H9 (cell line): ENCODE measurements at regions not wholly inside any gene's neighbourhood (a gene's known extent, or its start where the extent isn't known, plus 50 kb on each side); places are given as distances from the start of the nearest gene placed in this dataset.

Experiments used
- DNase-seq: peaks from one replicate; pipeline ENCODE4 v3.0.0-alpha.2; 2017
- H2AFZ ChIP-seq: one replicate; pipeline ENCODE4 v1.6.1; 2013; ENCODE audit warnings: mild to moderate bottlenecking, low read length, control low read depth, moderate library complexity
- H2AK5ac ChIP-seq: 2 replicates; pipeline ENCODE4 v1.6.1; 2013; ENCODE audit warnings: low read length, control low read depth, mixed read lengths; ENCODE audit not compliant: insufficient read length
- H2BK120ac ChIP-seq: one replicate; pipeline ENCODE4 v1.6.1; 2013; ENCODE audit warnings: low read depth, mild to moderate bottlenecking, low read length, control low read depth, inconsistent platforms; ENCODE audit not compliant: poor library complexity, severe bottlenecking
- H2BK12ac ChIP-seq: 2 replicates; pipeline ENCODE4 v1.6.1; 2013; ENCODE audit warnings: low read length, control low read depth, mixed read lengths, low read depth; ENCODE audit not compliant: insufficient read length
- H2BK15ac ChIP-seq: 2 replicates; pipeline ENCODE4 v1.6.1; 2013; ENCODE audit warnings: low read depth, low read length, control low read depth
- H2BK20ac ChIP-seq: one replicate; pipeline ENCODE4 v1.6.1; 2013; ENCODE audit warnings: low read depth, mild to moderate bottlenecking, low read length, control low read depth, inconsistent platforms; ENCODE audit not compliant: poor library complexity, severe bottlenecking
- H2BK5ac ChIP-seq: 2 replicates; pipeline ENCODE4 v1.6.1; 2013; ENCODE audit warnings: low read length, control low read depth, mixed read lengths; ENCODE audit not compliant: insufficient read length
- H3K14ac ChIP-seq: 2 replicates; pipeline ENCODE4 v1.6.1; 2013; ENCODE audit warnings: low read length, control low read depth; ENCODE audit not compliant: insufficient read depth
- H3K18ac ChIP-seq: 2 replicates; pipeline ENCODE4 v1.6.1; 2013; ENCODE audit warnings: low read depth, mild to moderate bottlenecking, mixed read lengths, low read length, control low read depth; ENCODE audit not compliant: insufficient read length
- H3K23ac ChIP-seq: 2 replicates; pipeline ENCODE4 v1.6.1; 2013; ENCODE audit warnings: low read length, control low read depth, mixed read lengths, low read depth; ENCODE audit not compliant: insufficient read length
- H3K23me2 ChIP-seq: 2 replicates; pipeline ENCODE4 v1.6.1; 2013; ENCODE audit warnings: low read depth, mild to moderate bottlenecking, mixed read lengths, low read length, control low read depth; ENCODE audit not compliant: insufficient read length, poor library complexity, severe bottlenecking
- H3K27ac ChIP-seq: 2 replicates; pipeline ENCODE4 v1.5.1; 2013; ENCODE audit warnings: low read length, control low read depth, mixed read lengths, low read depth; ENCODE audit not compliant: insufficient read length
- H3K27me3 ChIP-seq: 2 replicates; pipeline ENCODE4 v1.6.1; 2013; ENCODE audit warnings: low read length, control low read depth, inconsistent platforms; ENCODE audit not compliant: insufficient read depth
- H3K4ac ChIP-seq: 2 replicates; pipeline ENCODE4 v1.6.1; 2013; ENCODE audit warnings: low read depth, mild to moderate bottlenecking, control low read depth, inconsistent platforms, low read length, moderate library complexity
- H3K4me1 ChIP-seq: 2 replicates; pipeline ENCODE4 v1.6.1; 2013; ENCODE audit warnings: low read length, control low read depth, inconsistent platforms; ENCODE audit not compliant: insufficient read depth
- H3K4me2 ChIP-seq: 2 replicates; pipeline ENCODE4 v1.6.1; 2013; ENCODE audit warnings: low read length, control low read depth, mixed read lengths; ENCODE audit not compliant: insufficient read length, insufficient read depth
- H3K56ac ChIP-seq: 2 replicates; pipeline ENCODE4 v1.6.1; 2013; ENCODE audit warnings: low read depth, mild to moderate bottlenecking, mixed read lengths, low read length, control low read depth; ENCODE audit not compliant: insufficient read length
- H3K79me1 ChIP-seq: 2 replicates; pipeline ENCODE4 v1.6.1; 2013; ENCODE audit warnings: low read depth, mild to moderate bottlenecking, moderate library complexity, low read length, control low read depth, inconsistent platforms; ENCODE audit not compliant: insufficient read depth, poor library complexity, severe bottlenecking
- H3K79me2 ChIP-seq: 2 replicates; pipeline ENCODE4 v1.6.1; 2013; ENCODE audit warnings: low read length, control low read depth, inconsistent platforms; ENCODE audit not compliant: insufficient read depth
- H3K9ac ChIP-seq: 2 replicates; pipeline ENCODE4 v1.6.1; 2013; ENCODE audit warnings: low read length, control low read depth, mixed read lengths; ENCODE audit not compliant: insufficient read length; ENCODE audit errors: extremely low read depth
- H3K9me3 ChIP-seq: one replicate; pipeline ENCODE4 v1.6.1; 2013; ENCODE audit warnings: low read depth, low read length, inconsistent platforms; ENCODE audit not compliant: control insufficient read depth
- H3T11ph ChIP-seq: one replicate; pipeline ENCODE4 v1.6.1; 2013; ENCODE audit warnings: mild to moderate bottlenecking, low read length, control low read depth, inconsistent platforms
- H4K20me1 ChIP-seq: one replicate; pipeline ENCODE4 v1.6.1; 2013; ENCODE audit not compliant: control insufficient read depth, insufficient read length, insufficient read depth
- H4K5ac ChIP-seq: 2 replicates; pipeline ENCODE4 v1.6.1; 2013; ENCODE audit warnings: low read depth, mild to moderate bottlenecking, mixed read lengths, low read length, control low read depth; ENCODE audit not compliant: insufficient read length
- H4K8ac ChIP-seq: replicated peaks from 2 replicates; pipeline ENCODE4 v1.6.1; 2013; ENCODE audit warnings: low read length, control low read depth, mixed read lengths, low read depth; ENCODE audit not compliant: insufficient read length
- H4K91ac ChIP-seq: 2 replicates; pipeline ENCODE4 v1.6.1; 2013; ENCODE audit warnings: low read depth, mild to moderate bottlenecking, moderate library complexity, mixed read lengths, low read length, control low read depth; ENCODE audit not compliant: insufficient read length
- H3K27ac Mint-ChIP-seq, 3 experiments: 2 replicates in 2 of 3; 3 replicates in 1 of 3; pipeline ENCODE4 v1.8.0; 2020 to 2021; ENCODE audit warnings: mixed read lengths in 3 of 3, mild to moderate bottlenecking in 1 of 3, moderate library complexity in 1 of 3
- H3K27me3 Mint-ChIP-seq: 2 replicates; pipeline ENCODE4 v1.8.0; 2021; ENCODE audit warnings: low read depth, mild to moderate bottlenecking, moderate library complexity, mixed read lengths
- H3K36me3 Mint-ChIP-seq, 3 experiments: 2 replicates in 2 of 3; 3 replicates in 1 of 3; pipeline ENCODE4 v1.8.0; 2020 to 2021; ENCODE audit warnings: low read depth in 3 of 3, mixed read lengths in 3 of 3; ENCODE audit not compliant: insufficient read depth in 1 of 3
- H3K4me1 Mint-ChIP-seq, 2 experiments: 2 replicates each; pipeline ENCODE4 v1.8.0; 2020; ENCODE audit warnings: mixed read lengths in 2 of 2
- H3K4me3 Mint-ChIP-seq, 2 experiments: 2 replicates in 1 of 2; 3 replicates in 1 of 2; pipeline ENCODE4 v1.8.0; 2020 to 2021; ENCODE audit warnings: mild to moderate bottlenecking in 2 of 2, mixed read lengths in 2 of 2, moderate library complexity in 1 of 2
- H3K9me3 Mint-ChIP-seq, 2 experiments: 2 replicates in 1 of 2; 3 replicates in 1 of 2; pipeline ENCODE4 v1.8.0; 2020; ENCODE audit warnings: mild to moderate bottlenecking in 2 of 2, mixed read lengths in 2 of 2, moderate library complexity in 1 of 2
- WGBS: extraction: QIAGEN DNeasy Blood & Tissue Kit; methylation state at CpG from one replicate; pipeline ENCODE4 v1.1.7; 2013; ENCODE audit warnings: missing lambda C conversion rate, low lambda C conversion rate, mixed read lengths; ENCODE audit not compliant: insufficient read length; ENCODE audit errors: extremely low coverage; 5-methylcytosine and 5-hydroxymethylcytosine counted together
- TF ChIP-seq, protein P1 (sequence below): fragments of 200-600 bp; sonication (generic); conservative IDR thresholded peaks from 3 replicates; pipeline ENCODE4 v1.8.0; 2021; ENCODE audit warnings: antibody characterized with exemption, mild to moderate bottlenecking

DNA sequence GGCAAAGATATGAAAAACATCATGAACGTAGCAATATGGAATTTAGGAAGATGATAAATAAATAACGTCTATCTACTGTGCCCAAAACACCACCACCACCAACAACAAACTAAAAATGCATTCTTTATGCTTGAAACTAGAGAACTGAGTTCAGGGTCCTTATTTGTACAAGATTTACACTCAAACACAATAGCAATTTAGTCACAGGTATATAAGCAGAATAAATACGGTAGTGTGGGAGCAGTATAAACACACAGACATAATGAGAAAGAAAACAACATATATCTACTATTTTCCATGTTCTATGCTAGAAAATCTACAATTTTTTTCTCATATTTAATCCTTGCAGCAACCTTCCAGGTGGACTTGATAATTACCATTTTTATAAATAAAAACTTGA lies 64.3 kb downstream of the ARL4A start:
- no peak overlapping the region for H3K27ac Mint-ChIP-seq
- Histone ChIP-seq H2BK5ac (no peak overlapping the region), H3K9ac (no peak overlapping the region), H2BK120ac (no peak overlapping the region), H2BK20ac (no peak overlapping the region), H3T11ph (no peak overlapping the region), H3K23me2 (no peaks in the 10 kb centered on the region), H3K4me2 (no peak overlapping the region), H2AFZ (no peak overlapping the region), H3K9me3 (no peaks in the 10 kb centered on the region), H3K27ac (no peak overlapping the region), H3K23ac (no peak overlapping the region), H3K79me1 (no peaks in the 10 kb centered on the region), H4K20me1 (no peaks in the 10 kb centered on the region), H4K91ac (no peak overlapping the region), H2BK15ac (no peak overlapping the region), H3K4me1 (peaks cover 2% of the 10 kb centered on the region; the same call in 1 of the 2 replicates), H3K79me2 (no peaks in the 10 kb centered on the region), H3K27me3 (no peaks in the 10 kb centered on the region), H3K14ac (no peak overlapping the region), H3K4ac (no peak overlapping the region), H2AK5ac (no peak overlapping the region), H3K56ac (no peak overlapping the region), H3K18ac (no peak overlapping the region), H4K5ac (no peak overlapping the region), H2BK12ac (no peak overlapping the region), H4K8ac (no peak overlapping the region)
- no peak overlapping the region for H3K4me3 Mint-ChIP-seq
- peaks cover 0 to 5% of the 10 kb centered on the region in 2 experiments; a peak in 1 of 5 replicates for H3K9me3 Mint-ChIP-seq
- H3K36me3 Mint-ChIP-seq, result peaks cover 0 to 7% (median 0%) of the 10 kb centered on the region in 3 experiments; a peak in 1 of 7 replicates
- WGBS, result no CpG with 5 or more reads among the region's 3 CpGs
- H3K27me3 Mint-ChIP-seq, result no peaks in the 10 kb centered on the region
- TF ChIP-seq, protein P1, sequence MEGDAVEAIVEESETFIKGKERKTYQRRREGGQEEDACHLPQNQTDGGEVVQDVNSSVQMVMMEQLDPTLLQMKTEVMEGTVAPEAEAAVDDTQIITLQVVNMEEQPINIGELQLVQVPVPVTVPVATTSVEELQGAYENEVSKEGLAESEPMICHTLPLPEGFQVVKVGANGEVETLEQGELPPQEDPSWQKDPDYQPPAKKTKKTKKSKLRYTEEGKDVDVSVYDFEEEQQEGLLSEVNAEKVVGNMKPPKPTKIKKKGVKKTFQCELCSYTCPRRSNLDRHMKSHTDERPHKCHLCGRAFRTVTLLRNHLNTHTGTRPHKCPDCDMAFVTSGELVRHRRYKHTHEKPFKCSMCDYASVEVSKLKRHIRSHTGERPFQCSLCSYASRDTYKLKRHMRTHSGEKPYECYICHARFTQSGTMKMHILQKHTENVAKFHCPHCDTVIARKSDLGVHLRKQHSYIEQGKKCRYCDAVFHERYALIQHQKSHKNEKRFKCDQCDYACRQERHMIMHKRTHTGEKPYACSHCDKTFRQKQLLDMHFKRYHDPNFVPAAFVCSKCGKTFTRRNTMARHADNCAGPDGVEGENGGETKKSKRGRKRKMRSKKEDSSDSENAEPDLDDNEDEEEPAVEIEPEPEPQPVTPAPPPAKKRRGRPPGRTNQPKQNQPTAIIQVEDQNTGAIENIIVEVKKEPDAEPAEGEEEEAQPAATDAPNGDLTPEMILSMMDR, result no peak
- H3K4me1 Mint-ChIP-seq, result peaks cover 26 to 34% of the 10 kb centered on the region in 2 experiments
- no peak for DNase-seq
